ENCODE measurements at regions not wholly inside any gene's neighbourhood (a gene's known extent, or its start where the extent isn't known, plus 50 kb on each side); places are given as distances from the start of the nearest gene placed in this dataset.

GRCh38 chr2:48219555-48220436 is 94.7 kb upstream of the FOXN2 start (continued):
- peak; percentile 22; the same call in 1 of the 2 replicates for TF ChIP-seq CBFB (CRISPR knock-in tag; IDR thresholded peaks at IDR 0.05)
- peak; percentile 36; the same call in 1 of the 2 replicates for TF ChIP-seq ZBTB7B (CRISPR knock-in tag; IDR thresholded peaks at IDR 0.05)
- TF ChIP-seq ATF1 (CRISPR knock-in tag; IDR thresholded peaks at IDR 0.05), result peak; percentile 70; the same call in 1 of the 2 replicates
- TF ChIP-seq NFKBIZ (CRISPR knock-in tag; IDR thresholded peaks at IDR 0.05), result peak; percentile 77; the same call in 1 of the 2 replicates
- peak; percentile 45; the same call in 1 of the 2 replicates for TF ChIP-seq ELF4 (CRISPR knock-in tag; IDR thresholded peaks at IDR 0.05; ENCODE audit: borderline replicate concordance)
- peak; percentile 91 for TF ChIP-seq RERE (CRISPR knock-in tag; IDR thresholded peaks at IDR 0.05; ENCODE audit: low read depth)
- no peak for TF ChIP-seq CREB3 (CRISPR knock-in tag; IDR thresholded peaks at IDR 0.05)
- TF ChIP-seq CREB1 (IDR thresholded peaks at IDR 0.05), result no peak
- peak; percentile 67 for TF ChIP-seq CREB1 (CRISPR knock-in tag; IDR thresholded peaks at IDR 0.05)
- TF ChIP-seq MEF2D (CRISPR knock-in tag; IDR thresholded peaks at IDR 0.05), result peak; percentile 94
- peak; percentile 89 for TF ChIP-seq FOXO1 (CRISPR knock-in tag; IDR thresholded peaks at IDR 0.05)
- peak; percentile 70 for TF ChIP-seq TEAD3 (CRISPR knock-in tag; optimal IDR thresholded peaks at IDR 0.05; ENCODE audit: borderline replicate concordance)
- TF ChIP-seq ARID2 (CRISPR knock-in tag; IDR thresholded peaks at IDR 0.05; ENCODE audit: borderline replicate concordance), result peak; percentile 6; the same call in 1 of the 2 replicates
- TF ChIP-seq NR1H2 (CRISPR knock-in tag; IDR thresholded peaks at IDR 0.05; ENCODE audit: borderline replicate concordance, low read depth), result no peak
- TF ChIP-seq ARID4A (CRISPR knock-in tag; IDR thresholded peaks at IDR 0.05; ENCODE audit: borderline replicate concordance), result peak; percentile 75; the same call in 1 of the 2 replicates
- no peak for TF ChIP-seq LBX2 (CRISPR knock-in tag; IDR thresholded peaks at IDR 0.05; ENCODE audit: borderline replicate concordance)
- TF ChIP-seq ZBTB1 (CRISPR knock-in tag; IDR thresholded peaks at IDR 0.05; ENCODE audit: borderline replicate concordance), result no peak
- TF ChIP-seq ZNF501 (CRISPR knock-in tag; IDR thresholded peaks at IDR 0.05), result no peak
- peak; percentile 80; the same call in 1 of the 2 replicates for TF ChIP-seq ZMYM4 (CRISPR knock-in tag; IDR thresholded peaks at IDR 0.05)
